Duodenal mucosa (tissue), 2 donors: ENCODE measurements at regions not wholly inside any gene's neighbourhood (a gene's known extent, or its start where the extent isn't known, plus 50 kb on each side); places are given as distances from the start of the nearest gene placed in this dataset.
A peak's percentile ranks its signal among the peaks of the same experiment; 100 is the strongest.

Experiments
- H3K27ac ChIP-seq: one replicate; pipeline ENCODE4 v1.7.0; 2013; ENCODE audit warnings: low read depth, low read length
- H3K27me3 ChIP-seq, 2 donors: one replicate each; pipeline ENCODE4 v1.7.0; 2013; ENCODE audit warnings: low read length in 2 of 2, control low read depth in 1 of 2; ENCODE audit not compliant: insufficient read depth in 2 of 2, control insufficient read depth in 1 of 2
- H3K36me3 ChIP-seq, 2 donors: one replicate each; pipeline ENCODE4 v1.7.0; 2013; ENCODE audit warnings: low read length in 2 of 2, control low read depth in 1 of 2; ENCODE audit not compliant: insufficient read depth in 2 of 2, control insufficient read depth in 1 of 2
- H3K4me1 ChIP-seq, 2 donors: one replicate each; pipeline ENCODE4 v1.7.0; 2013; ENCODE audit warnings: low read length in 2 of 2, control low read depth in 1 of 2; ENCODE audit not compliant: insufficient read depth in 2 of 2, control insufficient read depth in 1 of 2
- H3K4me3 ChIP-seq, 2 donors: one replicate each; pipeline ENCODE4 v1.7.0; 2013; ENCODE audit warnings: low read length in 2 of 2, low read depth in 1 of 2
- H3K9ac ChIP-seq, 2 donors: one replicate each; pipeline ENCODE4 v1.7.0; 2013; ENCODE audit warnings: low read length in 2 of 2, low read depth in 1 of 2
- H3K9me3 ChIP-seq, 2 donors: one replicate each; pipeline ENCODE4 v1.7.0; 2013; ENCODE audit warnings: low read length in 2 of 2, control low read depth in 1 of 2; ENCODE audit not compliant: control insufficient read depth in 1 of 2

GRCh38 chr13:73618275-73618865 is 515.8 kb downstream of the KLF12 start:
- Histone ChIP-seq H3K9me3 (peaks cover 0 to 1% of the 10 kb centered on the region in 2 donors), H3K9ac (peak overlapping the region; percentile 13 to 30), H3K27ac (peak overlapping the region; percentile 59), H3K4me1 (peaks cover 0 to 23% of the 10 kb centered on the region in 2 donors), H3K36me3 (no peaks in the 10 kb centered on the region), H3K27me3 (no peaks in the 10 kb centered on the region), H3K4me3 (peak overlapping the region; percentile 9 to 24)

GRCh38 chr13:73616861-73617260 is 517.3 kb downstream of the KLF12 start:
- peaks cover 0 to 2% of the 10 kb centered on the region in 2 donors for H3K9me3 ChIP-seq
- H3K4me1 ChIP-seq = peaks cover 0 to 14% of the 10 kb centered on the region in 2 donors
- H3K27ac ChIP-seq = no peak overlapping the region
- H3K27me3 ChIP-seq = no peaks in the 10 kb centered on the region
- no peak overlapping the region for H3K4me3 ChIP-seq
- no peaks in the 10 kb centered on the region for H3K36me3 ChIP-seq
- no peak overlapping the region for H3K9ac ChIP-seq

- Histone ChIP-seq H3K36me3 (no peaks in the 10 kb centered on the region), H3K27ac (no peak overlapping the region), H3K9ac (no peak overlapping the region), H3K27me3 (no peaks in the 10 kb centered on the region), H3K4me3 (no peak overlapping the region), H3K9me3 (peaks cover 0 to 2% of the 10 kb centered on the region in 2 donors), H3K4me1 (peaks cover 0 to 6% of the 10 kb centered on the region in 2 donors)
Observed at GRCh38 chr13:73610799-73611592, 523.2 kb downstream of the KLF12 start.

- Histone ChIP-seq H3K36me3 (no peaks in the 10 kb centered on the region), H3K4me1 (peaks cover 0 to 6% of the 10 kb centered on the region in 2 donors), H3K9ac (no peak overlapping the region), H3K9me3 (peaks cover 0 to 2% of the 10 kb centered on the region in 2 donors), H3K4me3 (no peak overlapping the region), H3K27me3 (no peaks in the 10 kb centered on the region), H3K27ac (no peak overlapping the region)
Observed at GRCh38 chr13:73608711-73609485, 525.3 kb downstream of the KLF12 start.

- Histone ChIP-seq H3K27me3 (no peaks in the 10 kb centered on the region), H3K9me3 (no peaks in the 10 kb centered on the region), H3K36me3 (no peaks in the 10 kb centered on the region), H3K9ac (no peak overlapping the region), H3K4me3 (no peak overlapping the region), H3K27ac (no peak overlapping the region), H3K4me1 (peaks cover 0 to 6% of the 10 kb centered on the region in 2 donors)
Observed at GRCh38 chr13:73608157-73608516, 526.1 kb downstream of the KLF12 start.

- no peak overlapping the region for H3K27ac ChIP-seq
- no peaks in the 10 kb centered on the region for H3K36me3 ChIP-seq
- peaks cover 0 to 6% of the 10 kb centered on the region in 2 donors for H3K4me1 ChIP-seq
- H3K27me3 ChIP-seq = no peaks in the 10 kb centered on the region
- H3K4me3 ChIP-seq = no peak overlapping the region
- H3K9me3 ChIP-seq = no peaks in the 10 kb centered on the region
- H3K9ac ChIP-seq = no peak overlapping the region
Observed at GRCh38 chr13:73607489-73608156, 526.6 kb downstream of the KLF12 start.

GRCh38 chr13:73603646-73604045 is 530.6 kb downstream of the KLF12 start:
- no peak overlapping the region for H3K4me3 ChIP-seq
- no peak overlapping the region for H3K9ac ChIP-seq
- no peak overlapping the region for H3K27ac ChIP-seq
- no peaks in the 10 kb centered on the region for H3K27me3 ChIP-seq
- no peaks in the 10 kb centered on the region for H3K36me3 ChIP-seq
- peaks cover 0 to 6% of the 10 kb centered on the region in 2 donors for H3K4me1 ChIP-seq
- no peaks in the 10 kb centered on the region for H3K9me3 ChIP-seq

- Histone ChIP-seq H3K27me3 (no peaks in the 10 kb centered on the region), H3K27ac (no peak overlapping the region), H3K36me3 (no peaks in the 10 kb centered on the region), H3K4me3 (no peak overlapping the region), H3K9me3 (no peaks in the 10 kb centered on the region), H3K4me1 (no peaks in the 10 kb centered on the region), H3K9ac (no peak overlapping the region)
Observed at GRCh38 chr13:73602295-73602694, 531.9 kb downstream of the KLF12 start.

GRCh38 chr13:73601708-73602107 is 532.5 kb downstream of the KLF12 start:
- no peaks in the 10 kb centered on the region for H3K36me3 ChIP-seq
- H3K9ac ChIP-seq = no peak overlapping the region
- no peaks in the 10 kb centered on the region for H3K9me3 ChIP-seq
- no peaks in the 10 kb centered on the region for H3K4me1 ChIP-seq
- H3K4me3 ChIP-seq = no peak overlapping the region
- H3K27me3 ChIP-seq = no peaks in the 10 kb centered on the region
- no peak overlapping the region for H3K27ac ChIP-seq
